ENCODE measurements at regions not wholly inside any gene's neighbourhood (a gene's known extent, or its start where the extent isn't known, plus 50 kb on each side); places are given as distances from the start of the nearest gene placed in this dataset.

DNA sequence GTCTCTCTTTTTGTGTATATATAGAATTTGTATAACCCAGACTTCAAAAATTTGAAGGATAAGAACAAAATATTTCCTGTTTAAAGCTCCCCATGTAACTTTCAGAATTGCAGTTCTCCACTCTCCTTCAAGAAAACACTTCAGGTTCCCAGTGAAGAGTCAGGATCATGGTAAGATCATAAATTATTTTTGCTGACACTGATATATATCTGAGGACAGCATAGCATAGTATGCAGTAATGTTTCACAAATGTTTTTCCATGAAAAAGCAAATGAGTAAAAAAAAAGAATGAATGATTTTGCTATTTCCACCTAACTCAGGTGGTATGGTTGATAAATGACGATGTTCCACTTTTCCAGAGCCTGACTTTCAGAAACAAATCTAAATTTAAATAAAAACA, 545.6 kb upstream of the EPHA7 start:
- Histone ChIP-seq H3K27ac (no peak overlapping the region), H3K27me3 (no peaks in the 10 kb centered on the region), H3K4me3 (no peak overlapping the region), H3K9me3 (no peaks in the 10 kb centered on the region), H3K4me1 (no peaks in the 10 kb centered on the region), H3K36me3 (no peaks in the 10 kb centered on the region)
- TF ChIP-seq, protein P1, sequence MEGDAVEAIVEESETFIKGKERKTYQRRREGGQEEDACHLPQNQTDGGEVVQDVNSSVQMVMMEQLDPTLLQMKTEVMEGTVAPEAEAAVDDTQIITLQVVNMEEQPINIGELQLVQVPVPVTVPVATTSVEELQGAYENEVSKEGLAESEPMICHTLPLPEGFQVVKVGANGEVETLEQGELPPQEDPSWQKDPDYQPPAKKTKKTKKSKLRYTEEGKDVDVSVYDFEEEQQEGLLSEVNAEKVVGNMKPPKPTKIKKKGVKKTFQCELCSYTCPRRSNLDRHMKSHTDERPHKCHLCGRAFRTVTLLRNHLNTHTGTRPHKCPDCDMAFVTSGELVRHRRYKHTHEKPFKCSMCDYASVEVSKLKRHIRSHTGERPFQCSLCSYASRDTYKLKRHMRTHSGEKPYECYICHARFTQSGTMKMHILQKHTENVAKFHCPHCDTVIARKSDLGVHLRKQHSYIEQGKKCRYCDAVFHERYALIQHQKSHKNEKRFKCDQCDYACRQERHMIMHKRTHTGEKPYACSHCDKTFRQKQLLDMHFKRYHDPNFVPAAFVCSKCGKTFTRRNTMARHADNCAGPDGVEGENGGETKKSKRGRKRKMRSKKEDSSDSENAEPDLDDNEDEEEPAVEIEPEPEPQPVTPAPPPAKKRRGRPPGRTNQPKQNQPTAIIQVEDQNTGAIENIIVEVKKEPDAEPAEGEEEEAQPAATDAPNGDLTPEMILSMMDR (IDR thresholded peaks at IDR 0.05) = no peak
- TF ChIP-seq POLR2A (IDR thresholded peaks at IDR 0.05) = no peak
- no peak for TF ChIP-seq EP300 (IDR thresholded peaks at IDR 0.05)
- 86 to 90% methylated on average over 1 of the region's 1 CpG for WGBS, 2 donors
- DNase-seq (ENCODE audit: low spot score in 2 of 2) = no peak

DNA sequence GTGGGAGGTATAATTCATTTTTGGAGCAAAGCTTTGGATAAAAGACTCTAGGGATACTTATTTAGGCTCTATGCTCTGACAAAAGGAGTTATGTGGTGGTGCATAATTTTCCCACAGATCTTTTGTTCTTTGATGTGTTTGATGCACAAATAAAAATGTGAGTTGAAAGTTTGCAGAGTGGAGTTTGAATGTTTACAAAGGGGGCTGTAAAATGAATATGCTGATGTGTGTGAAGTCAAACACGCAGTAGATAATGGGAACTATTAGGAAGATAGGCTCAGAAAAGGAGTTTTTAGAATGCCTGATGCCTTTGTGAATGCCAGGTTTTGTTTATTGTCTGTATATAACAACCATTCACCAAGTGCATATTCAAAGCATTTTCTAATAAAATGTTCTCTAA, 545.0 kb upstream of the EPHA7 start:
- no peaks in the 10 kb centered on the region for H3K9me3 ChIP-seq
- no peaks in the 10 kb centered on the region for H3K36me3 ChIP-seq
- H3K4me3 ChIP-seq = no peak overlapping the region
- no peaks in the 10 kb centered on the region for H3K27me3 ChIP-seq
- WGBS, 2 donors = 35 to 38% methylated on average over 1 of the region's 1 CpG
- no peak for DNase-seq (ENCODE audit: low spot score in 2 of 2)
- TF ChIP-seq EP300 (IDR thresholded peaks at IDR 0.05) (no peak), POLR2A (IDR thresholded peaks at IDR 0.05) (no peak)
- TF ChIP-seq, protein P1 (IDR thresholded peaks at IDR 0.05) = no peak
- H3K27ac ChIP-seq = no peak overlapping the region
- H3K4me1 ChIP-seq = no peaks in the 10 kb centered on the region

DNA sequence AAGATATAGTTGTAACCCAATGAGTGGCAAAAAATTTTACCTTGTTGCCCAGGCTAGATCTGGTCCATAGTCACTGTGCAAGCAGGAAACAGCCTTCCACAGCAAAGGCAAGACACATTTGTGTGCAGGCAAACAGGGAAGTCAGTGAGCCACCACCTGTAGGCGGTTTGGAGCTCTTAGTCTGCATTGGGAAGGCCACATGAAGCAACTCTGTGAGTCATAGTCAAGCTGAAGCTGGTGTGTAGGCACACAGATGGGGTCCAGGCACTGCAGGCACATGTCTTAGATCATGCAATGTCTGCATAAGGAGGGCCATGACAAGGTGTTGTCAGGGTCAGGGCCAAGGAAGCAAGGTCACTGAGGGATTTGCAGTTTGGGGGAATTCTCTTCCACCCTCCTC, 543.2 kb upstream of the EPHA7 start:
- no peak for DNase-seq (ENCODE audit: low spot score in 2 of 2)
- Histone ChIP-seq H3K4me3 (no peak overlapping the region), H3K9me3 (no peaks in the 10 kb centered on the region), H3K4me1 (no peaks in the 10 kb centered on the region), H3K36me3 (no peaks in the 10 kb centered on the region), H3K27ac (no peak overlapping the region), H3K27me3 (no peaks in the 10 kb centered on the region)
- 60 to 88% methylated on average over 1 of the region's 1 CpG for WGBS, 2 donors
- TF ChIP-seq EP300 (IDR thresholded peaks at IDR 0.05) (no peak), POLR2A (IDR thresholded peaks at IDR 0.05) (no peak)
- TF ChIP-seq, protein P1 (IDR thresholded peaks at IDR 0.05) = no peak

DNA sequence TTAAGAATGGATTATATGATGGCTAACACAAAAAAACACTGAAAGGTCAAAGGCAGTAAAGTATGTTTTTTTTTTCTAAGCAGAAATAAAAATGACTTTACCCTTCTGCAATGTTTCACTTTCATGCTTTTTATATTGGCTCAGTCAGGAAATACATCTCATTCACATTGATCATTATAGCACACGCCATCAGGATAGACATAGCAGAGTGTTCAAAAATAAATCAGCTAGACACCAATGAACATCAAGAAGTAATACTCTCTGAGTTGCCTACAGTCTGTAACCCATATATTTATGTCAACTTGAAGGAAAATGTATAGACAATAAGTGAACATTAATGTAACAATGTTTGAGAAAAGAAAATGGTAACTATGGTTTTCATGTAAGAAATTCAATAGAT, 535.2 kb upstream of the EPHA7 start:
- no peaks in the 10 kb centered on the region for H3K9me3 ChIP-seq
- no peaks in the 10 kb centered on the region for H3K36me3 ChIP-seq
- TF ChIP-seq, protein P1 (IDR thresholded peaks at IDR 0.05) = no peak
- no peak for TF ChIP-seq EP300 (IDR thresholded peaks at IDR 0.05)
- no peak for TF ChIP-seq POLR2A (IDR thresholded peaks at IDR 0.05)
- no peak overlapping the region for H3K4me3 ChIP-seq
- DNase-seq (ENCODE audit: low spot score in 2 of 2) = no peak
- 62 to 63% methylated on average over 1 of the region's 1 CpG for WGBS, 2 donors
- no peaks in the 10 kb centered on the region for H3K27me3 ChIP-seq
- H3K27ac ChIP-seq = no peak overlapping the region
- H3K4me1 ChIP-seq = no peaks in the 10 kb centered on the region

DNA sequence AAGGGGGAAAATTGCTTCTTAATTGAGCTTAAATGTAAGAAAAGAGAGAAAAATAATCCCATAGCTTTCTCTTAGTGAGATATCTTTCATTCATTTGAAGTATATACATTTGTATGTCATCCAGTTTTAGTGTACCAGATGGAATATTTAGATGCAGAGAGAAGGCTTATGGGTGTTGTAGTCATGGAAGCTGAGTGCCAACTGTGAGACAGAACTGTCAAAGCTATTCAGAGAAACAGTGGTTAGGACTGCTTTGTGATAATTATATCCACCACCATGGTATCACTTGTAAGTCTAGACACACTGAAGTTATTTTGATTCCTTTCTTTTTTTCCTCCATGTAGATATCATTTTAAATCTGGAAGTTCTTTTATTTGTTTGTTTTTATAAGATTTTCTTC, 524.3 kb upstream of the EPHA7 start:
- H3K9me3 ChIP-seq = no peaks in the 10 kb centered on the region
- no peak for DNase-seq (ENCODE audit: low spot score in 2 of 2)
- H3K4me3 ChIP-seq = no peak overlapping the region
- no peak overlapping the region for H3K27ac ChIP-seq
- TF ChIP-seq, protein P1 (IDR thresholded peaks at IDR 0.05) = no peak
- no peak for TF ChIP-seq POLR2A (IDR thresholded peaks at IDR 0.05)
- no peak for TF ChIP-seq EP300 (IDR thresholded peaks at IDR 0.05)
- H3K4me1 ChIP-seq = no peaks in the 10 kb centered on the region
- H3K36me3 ChIP-seq = no peaks in the 10 kb centered on the region
- no peaks in the 10 kb centered on the region for H3K27me3 ChIP-seq

All from tibial nerve (tissue), 4 donors.